Osteocyte (in vitro differentiated cells): ENCODE measurements at regions not wholly inside any gene's neighbourhood (a gene's known extent, or its start where the extent isn't known, plus 50 kb on each side); places are given as distances from the start of the nearest gene placed in this dataset.

Experiments
- DNase-seq: peaks from one replicate; pipeline ENCODE4 v3.0.0; 2021; ENCODE audit warnings: mixed read lengths; ENCODE audit not compliant: unreplicated experiment; ENCODE audit errors: extremely low spot score
- H3K27ac Mint-ChIP-seq: one replicate; pipeline ENCODE4 v1.8.0; 2021; ENCODE audit warnings: mild to moderate bottlenecking, mixed read lengths; ENCODE audit not compliant: unreplicated experiment
- H3K27me3 Mint-ChIP-seq: one replicate; pipeline ENCODE4 v1.8.0; 2021; ENCODE audit warnings: mixed read lengths; ENCODE audit not compliant: unreplicated experiment
- H3K36me3 Mint-ChIP-seq: one replicate; pipeline ENCODE4 v1.8.0; 2021; ENCODE audit warnings: mixed read lengths; ENCODE audit not compliant: unreplicated experiment
- H3K4me1 Mint-ChIP-seq: one replicate; pipeline ENCODE4 v1.8.0; 2021; ENCODE audit warnings: mixed read lengths; ENCODE audit not compliant: unreplicated experiment
- H3K4me3 Mint-ChIP-seq: one replicate; pipeline ENCODE4 v1.8.0; 2021; ENCODE audit warnings: mild to moderate bottlenecking, moderate library complexity, mixed read lengths; ENCODE audit not compliant: unreplicated experiment
- H3K9me3 Mint-ChIP-seq: one replicate; pipeline ENCODE4 v1.8.0; 2021; ENCODE audit warnings: mixed read lengths; ENCODE audit not compliant: unreplicated experiment
- CTCF ChIP-seq: fragments of 200-600 bp; sonication (generic); IDR thresholded peaks from 2 replicates; pipeline ENCODE4 v1.5.0; 2021; ENCODE audit warnings: antibody characterized with exemption, mild to moderate bottlenecking, moderate library complexity

GRCh38 chr2:104240984-104241383, 612.9 kb upstream of the POU3F3 start:
- no peak for DNase-seq
- Mint-ChIP-seq H3K9me3 (peaks cover 29% of the 10 kb centered on the region), H3K4me3 (no peak overlapping the region), H3K27me3 (no peaks in the 10 kb centered on the region), H3K36me3 (no peaks in the 10 kb centered on the region), H3K27ac (no peak overlapping the region), H3K4me1 (no peaks in the 10 kb centered on the region)
- TF ChIP-seq CTCF = no peak

GRCh38 chr2:104249629-104250028, 604.3 kb upstream of the POU3F3 start:
- no peak for TF ChIP-seq CTCF
- DNase-seq = no peak
- Mint-ChIP-seq H3K27me3 (no peaks in the 10 kb centered on the region), H3K4me3 (no peak overlapping the region), H3K9me3 (peaks cover 11% of the 10 kb centered on the region), H3K4me1 (no peaks in the 10 kb centered on the region), H3K27ac (no peak overlapping the region), H3K36me3 (no peaks in the 10 kb centered on the region)

- no peak for DNase-seq
- Mint-ChIP-seq H3K27me3 (no peaks in the 10 kb centered on the region), H3K36me3 (no peaks in the 10 kb centered on the region), H3K9me3 (peaks cover 15% of the 10 kb centered on the region), H3K4me1 (no peaks in the 10 kb centered on the region), H3K4me3 (no peak overlapping the region), H3K27ac (no peak overlapping the region)
- TF ChIP-seq CTCF = no peak
These were observed 603.3 kb upstream of the POU3F3 start for GRCh38 chr2:104250635-104251034.

GRCh38 chr2:104254017-104254416, 599.9 kb upstream of the POU3F3 start:
- no peak for TF ChIP-seq CTCF

GRCh38 chr2:104262714-104263113, 591.2 kb upstream of the POU3F3 start:
- Mint-ChIP-seq H3K27me3 (no peaks in the 10 kb centered on the region), H3K4me3 (no peak overlapping the region), H3K4me1 (no peaks in the 10 kb centered on the region), H3K36me3 (no peaks in the 10 kb centered on the region), H3K9me3 (peaks cover 45% of the 10 kb centered on the region), H3K27ac (no peak overlapping the region)
- TF ChIP-seq CTCF = no peak
- no peak for DNase-seq

More at GRCh38 chr2:104254017-104254416, 599.9 kb upstream of the POU3F3 start:
- Mint-ChIP-seq H3K27ac (no peak overlapping the region), H3K27me3 (no peaks in the 10 kb centered on the region), H3K9me3 (peaks cover 25% of the 10 kb centered on the region), H3K4me3 (no peak overlapping the region), H3K4me1 (no peaks in the 10 kb centered on the region), H3K36me3 (no peaks in the 10 kb centered on the region)
- DNase-seq = no peak
